H1 (cell line): ENCODE measurements at regions not wholly inside any gene's neighbourhood (a gene's known extent, or its start where the extent isn't known, plus 50 kb on each side); places are given as distances from the start of the nearest gene placed in this dataset.

ENCODE experiments used
- POLR2AphosphoS5 ChIP-seq: IDR thresholded peaks from 2 replicates; pipeline ENCODE4 v1.6.1; 2011; ENCODE audit warnings: low read depth, low read length
- TF ChIP-seq, protein P1 (sequence below): fragments of 300-600 bp; sonication (generic); IDR thresholded peaks from 2 replicates; pipeline ENCODE4 v1.7.1; 2012; ENCODE audit warnings: low read length, moderate library complexity, mild to moderate bottlenecking, inconsistent platforms; ENCODE audit not compliant: insufficient replicate concordance

DNA sequence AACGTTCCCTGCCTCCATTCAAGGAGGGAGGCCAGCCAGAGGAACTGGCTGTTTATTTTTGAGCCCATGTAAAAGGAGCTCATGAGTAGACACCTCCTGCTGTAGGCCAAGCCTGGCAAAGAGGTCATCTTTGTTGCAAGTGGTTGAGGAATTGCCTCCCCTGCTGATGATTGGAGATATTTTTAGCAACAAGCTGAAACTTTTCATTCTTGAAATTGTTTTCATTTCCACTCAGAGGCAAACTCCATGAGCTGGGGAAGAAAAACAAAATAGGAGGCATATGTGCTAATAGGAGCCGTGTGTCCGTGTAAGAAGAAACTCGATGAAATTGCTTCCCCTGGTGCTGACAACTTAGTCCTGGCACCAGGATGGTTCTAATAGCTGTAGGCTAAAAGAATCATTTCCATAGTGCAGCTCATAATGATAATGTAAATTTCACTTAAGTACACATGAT lies 440.1 kb upstream of the FAR2 start (continued):
- TF ChIP-seq, protein P1, sequence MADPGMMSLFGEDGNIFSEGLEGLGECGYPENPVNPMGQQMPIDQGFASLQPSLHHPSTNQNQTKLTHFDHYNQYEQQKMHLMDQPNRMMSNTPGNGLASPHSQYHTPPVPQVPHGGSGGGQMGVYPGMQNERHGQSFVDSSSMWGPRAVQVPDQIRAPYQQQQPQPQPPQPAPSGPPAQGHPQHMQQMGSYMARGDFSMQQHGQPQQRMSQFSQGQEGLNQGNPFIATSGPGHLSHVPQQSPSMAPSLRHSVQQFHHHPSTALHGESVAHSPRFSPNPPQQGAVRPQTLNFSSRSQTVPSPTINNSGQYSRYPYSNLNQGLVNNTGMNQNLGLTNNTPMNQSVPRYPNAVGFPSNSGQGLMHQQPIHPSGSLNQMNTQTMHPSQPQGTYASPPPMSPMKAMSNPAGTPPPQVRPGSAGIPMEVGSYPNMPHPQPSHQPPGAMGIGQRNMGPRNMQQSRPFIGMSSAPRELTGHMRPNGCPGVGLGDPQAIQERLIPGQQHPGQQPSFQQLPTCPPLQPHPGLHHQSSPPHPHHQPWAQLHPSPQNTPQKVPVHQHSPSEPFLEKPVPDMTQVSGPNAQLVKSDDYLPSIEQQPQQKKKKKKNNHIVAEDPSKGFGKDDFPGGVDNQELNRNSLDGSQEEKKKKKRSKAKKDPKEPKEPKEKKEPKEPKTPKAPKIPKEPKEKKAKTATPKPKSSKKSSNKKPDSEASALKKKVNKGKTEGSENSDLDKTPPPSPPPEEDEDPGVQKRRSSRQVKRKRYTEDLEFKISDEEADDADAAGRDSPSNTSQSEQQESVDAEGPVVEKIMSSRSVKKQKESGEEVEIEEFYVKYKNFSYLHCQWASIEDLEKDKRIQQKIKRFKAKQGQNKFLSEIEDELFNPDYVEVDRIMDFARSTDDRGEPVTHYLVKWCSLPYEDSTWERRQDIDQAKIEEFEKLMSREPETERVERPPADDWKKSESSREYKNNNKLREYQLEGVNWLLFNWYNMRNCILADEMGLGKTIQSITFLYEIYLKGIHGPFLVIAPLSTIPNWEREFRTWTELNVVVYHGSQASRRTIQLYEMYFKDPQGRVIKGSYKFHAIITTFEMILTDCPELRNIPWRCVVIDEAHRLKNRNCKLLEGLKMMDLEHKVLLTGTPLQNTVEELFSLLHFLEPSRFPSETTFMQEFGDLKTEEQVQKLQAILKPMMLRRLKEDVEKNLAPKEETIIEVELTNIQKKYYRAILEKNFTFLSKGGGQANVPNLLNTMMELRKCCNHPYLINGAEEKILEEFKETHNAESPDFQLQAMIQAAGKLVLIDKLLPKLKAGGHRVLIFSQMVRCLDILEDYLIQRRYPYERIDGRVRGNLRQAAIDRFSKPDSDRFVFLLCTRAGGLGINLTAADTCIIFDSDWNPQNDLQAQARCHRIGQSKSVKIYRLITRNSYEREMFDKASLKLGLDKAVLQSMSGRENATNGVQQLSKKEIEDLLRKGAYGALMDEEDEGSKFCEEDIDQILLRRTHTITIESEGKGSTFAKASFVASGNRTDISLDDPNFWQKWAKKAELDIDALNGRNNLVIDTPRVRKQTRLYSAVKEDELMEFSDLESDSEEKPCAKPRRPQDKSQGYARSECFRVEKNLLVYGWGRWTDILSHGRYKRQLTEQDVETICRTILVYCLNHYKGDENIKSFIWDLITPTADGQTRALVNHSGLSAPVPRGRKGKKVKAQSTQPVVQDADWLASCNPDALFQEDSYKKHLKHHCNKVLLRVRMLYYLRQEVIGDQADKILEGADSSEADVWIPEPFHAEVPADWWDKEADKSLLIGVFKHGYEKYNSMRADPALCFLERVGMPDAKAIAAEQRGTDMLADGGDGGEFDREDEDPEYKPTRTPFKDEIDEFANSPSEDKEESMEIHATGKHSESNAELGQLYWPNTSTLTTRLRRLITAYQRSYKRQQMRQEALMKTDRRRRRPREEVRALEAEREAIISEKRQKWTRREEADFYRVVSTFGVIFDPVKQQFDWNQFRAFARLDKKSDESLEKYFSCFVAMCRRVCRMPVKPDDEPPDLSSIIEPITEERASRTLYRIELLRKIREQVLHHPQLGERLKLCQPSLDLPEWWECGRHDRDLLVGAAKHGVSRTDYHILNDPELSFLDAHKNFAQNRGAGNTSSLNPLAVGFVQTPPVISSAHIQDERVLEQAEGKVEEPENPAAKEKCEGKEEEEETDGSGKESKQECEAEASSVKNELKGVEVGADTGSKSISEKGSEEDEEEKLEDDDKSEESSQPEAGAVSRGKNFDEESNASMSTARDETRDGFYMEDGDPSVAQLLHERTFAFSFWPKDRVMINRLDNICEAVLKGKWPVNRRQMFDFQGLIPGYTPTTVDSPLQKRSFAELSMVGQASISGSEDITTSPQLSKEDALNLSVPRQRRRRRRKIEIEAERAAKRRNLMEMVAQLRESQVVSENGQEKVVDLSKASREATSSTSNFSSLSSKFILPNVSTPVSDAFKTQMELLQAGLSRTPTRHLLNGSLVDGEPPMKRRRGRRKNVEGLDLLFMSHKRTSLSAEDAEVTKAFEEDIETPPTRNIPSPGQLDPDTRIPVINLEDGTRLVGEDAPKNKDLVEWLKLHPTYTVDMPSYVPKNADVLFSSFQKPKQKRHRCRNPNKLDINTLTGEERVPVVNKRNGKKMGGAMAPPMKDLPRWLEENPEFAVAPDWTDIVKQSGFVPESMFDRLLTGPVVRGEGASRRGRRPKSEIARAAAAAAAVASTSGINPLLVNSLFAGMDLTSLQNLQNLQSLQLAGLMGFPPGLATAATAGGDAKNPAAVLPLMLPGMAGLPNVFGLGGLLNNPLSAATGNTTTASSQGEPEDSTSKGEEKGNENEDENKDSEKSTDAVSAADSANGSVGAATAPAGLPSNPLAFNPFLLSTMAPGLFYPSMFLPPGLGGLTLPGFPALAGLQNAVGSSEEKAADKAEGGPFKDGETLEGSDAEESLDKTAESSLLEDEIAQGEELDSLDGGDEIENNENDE: no peak
- TF ChIP-seq POLR2AphosphoS5: no peak
